ENCODE measurements at regions not wholly inside any gene's neighbourhood (a gene's known extent, or its start where the extent isn't known, plus 50 kb on each side); places are given as distances from the start of the nearest gene placed in this dataset.
A peak's percentile ranks its signal among the peaks of the same experiment; 100 is the strongest.

DNA sequence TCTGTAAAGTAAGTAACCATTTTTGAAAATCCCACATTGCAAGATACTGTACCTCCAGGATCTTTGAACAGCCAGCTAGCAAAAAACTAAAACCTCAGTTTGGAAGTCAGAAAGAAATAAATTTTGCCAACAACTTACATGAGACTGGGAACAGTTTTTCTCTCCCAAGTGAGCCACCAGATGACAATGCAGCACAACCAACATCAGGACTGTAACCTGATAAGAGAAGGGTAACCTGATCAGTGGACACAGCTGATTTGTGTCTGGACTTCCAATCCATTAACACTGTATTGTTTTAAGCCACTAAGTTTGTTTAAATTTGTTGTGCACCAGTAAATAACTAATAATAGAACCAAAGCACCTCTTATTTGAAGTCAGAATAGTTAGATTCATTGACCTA is 923.3 kb downstream of the FAT4 start:
- no peak overlapping the region for H3K4me2 ChIP-seq (ENCODE audit: extremely low read depth, insufficient read depth, low read length)
- no peak overlapping the region for H3K9ac ChIP-seq (ENCODE audit: insufficient read depth, low read length)
- no peaks in the 10 kb centered on the region for H4K20me1 ChIP-seq (ENCODE audit: control insufficient read depth, extremely low read depth, insufficient read depth, low read length)
- no peak for DNase-seq (ENCODE audit: low read depth in 2 of 2)
- H3K79me2 ChIP-seq (ENCODE audit: control insufficient read depth, insufficient read depth, low read length): no peaks in the 10 kb centered on the region
- TF ChIP-seq, protein P1, sequence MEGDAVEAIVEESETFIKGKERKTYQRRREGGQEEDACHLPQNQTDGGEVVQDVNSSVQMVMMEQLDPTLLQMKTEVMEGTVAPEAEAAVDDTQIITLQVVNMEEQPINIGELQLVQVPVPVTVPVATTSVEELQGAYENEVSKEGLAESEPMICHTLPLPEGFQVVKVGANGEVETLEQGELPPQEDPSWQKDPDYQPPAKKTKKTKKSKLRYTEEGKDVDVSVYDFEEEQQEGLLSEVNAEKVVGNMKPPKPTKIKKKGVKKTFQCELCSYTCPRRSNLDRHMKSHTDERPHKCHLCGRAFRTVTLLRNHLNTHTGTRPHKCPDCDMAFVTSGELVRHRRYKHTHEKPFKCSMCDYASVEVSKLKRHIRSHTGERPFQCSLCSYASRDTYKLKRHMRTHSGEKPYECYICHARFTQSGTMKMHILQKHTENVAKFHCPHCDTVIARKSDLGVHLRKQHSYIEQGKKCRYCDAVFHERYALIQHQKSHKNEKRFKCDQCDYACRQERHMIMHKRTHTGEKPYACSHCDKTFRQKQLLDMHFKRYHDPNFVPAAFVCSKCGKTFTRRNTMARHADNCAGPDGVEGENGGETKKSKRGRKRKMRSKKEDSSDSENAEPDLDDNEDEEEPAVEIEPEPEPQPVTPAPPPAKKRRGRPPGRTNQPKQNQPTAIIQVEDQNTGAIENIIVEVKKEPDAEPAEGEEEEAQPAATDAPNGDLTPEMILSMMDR (conservative IDR thresholded peaks at IDR 0.05 in 1 of 2, IDR thresholded peaks at IDR 0.05 in 1 of 2; ENCODE audit: low read depth in 1 of 2, low read length in 2 of 2): no peak
- no peak for TF ChIP-seq EZH2 (IDR thresholded peaks at IDR 0.05; ENCODE audit: low read length, missing control alignments)
- no peaks in the 10 kb centered on the region for H3K27me3 ChIP-seq (ENCODE audit: control insufficient read depth, insufficient read depth, low read length)
- no peaks in the 10 kb centered on the region for H3K9me3 ChIP-seq (ENCODE audit: control insufficient read depth, insufficient read depth, low read depth, low read length)
- no peak overlapping the region for H3K4me3 ChIP-seq (replicated peaks in 1 of 4; ENCODE audit: control extremely low read depth in 1 of 4, insufficient read depth in 1 of 4, low read depth in 3 of 4, low read length in 4 of 4)
- H3K36me3 ChIP-seq (ENCODE audit: control insufficient read depth, insufficient read depth, low read length): no peaks in the 10 kb centered on the region
- no peaks in the 10 kb centered on the region for H3K4me1 ChIP-seq (ENCODE audit: control insufficient read depth, extremely low read depth, insufficient read depth, low read length)
- H2AFZ ChIP-seq (ENCODE audit: low read length): no peak overlapping the region
- no peak overlapping the region for H3K27ac ChIP-seq (ENCODE audit: insufficient read depth, low read length)

DNA sequence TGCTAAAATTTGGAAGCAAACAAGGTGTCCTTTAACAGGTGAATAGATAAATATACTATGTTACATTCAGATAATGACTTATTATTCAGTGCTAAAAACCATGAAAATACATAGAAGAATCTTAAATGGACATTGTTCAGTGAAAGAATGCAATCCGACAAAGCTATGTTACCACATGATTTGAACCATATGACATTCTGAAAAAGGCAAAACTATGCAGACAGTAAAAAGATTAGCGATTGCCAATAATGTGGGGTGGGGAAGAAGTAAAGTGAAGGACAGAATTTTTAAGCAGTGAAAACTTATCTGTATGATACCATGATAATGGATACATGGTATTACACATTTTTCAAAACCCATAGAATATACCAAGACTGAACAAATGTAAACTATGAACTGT is 926.9 kb downstream of the FAT4 start:
- H3K9me3 ChIP-seq (ENCODE audit: control insufficient read depth, insufficient read depth, low read depth, low read length): no peaks in the 10 kb centered on the region
- no peaks in the 10 kb centered on the region for H3K36me3 ChIP-seq (ENCODE audit: control insufficient read depth, insufficient read depth, low read length)
- H3K4me3 ChIP-seq (replicated peaks in 1 of 4; ENCODE audit: control extremely low read depth in 1 of 4, insufficient read depth in 1 of 4, low read depth in 3 of 4, low read length in 4 of 4): no peak overlapping the region
- DNase-seq (ENCODE audit: low read depth in 2 of 2): no peak
- H3K4me1 ChIP-seq (ENCODE audit: control insufficient read depth, extremely low read depth, insufficient read depth, low read length): no peaks in the 10 kb centered on the region
- H2AFZ ChIP-seq (ENCODE audit: low read length): no peak overlapping the region
- H3K27me3 ChIP-seq (ENCODE audit: control insufficient read depth, insufficient read depth, low read length): no peaks in the 10 kb centered on the region
- no peaks in the 10 kb centered on the region for H3K79me2 ChIP-seq (ENCODE audit: control insufficient read depth, insufficient read depth, low read length)
- no peak overlapping the region for H3K4me2 ChIP-seq (ENCODE audit: extremely low read depth, insufficient read depth, low read length)
- TF ChIP-seq, protein P1 (conservative IDR thresholded peaks at IDR 0.05 in 1 of 2, IDR thresholded peaks at IDR 0.05 in 1 of 2; ENCODE audit: low read depth in 1 of 2, low read length in 2 of 2): no peak
- no peak for TF ChIP-seq EZH2 (IDR thresholded peaks at IDR 0.05; ENCODE audit: low read length, missing control alignments)
- H3K9ac ChIP-seq (ENCODE audit: insufficient read depth, low read length): no peak overlapping the region
- no peaks in the 10 kb centered on the region for H4K20me1 ChIP-seq (ENCODE audit: control insufficient read depth, extremely low read depth, insufficient read depth, low read length)
- no peak overlapping the region for H3K27ac ChIP-seq (ENCODE audit: insufficient read depth, low read length)

DNA sequence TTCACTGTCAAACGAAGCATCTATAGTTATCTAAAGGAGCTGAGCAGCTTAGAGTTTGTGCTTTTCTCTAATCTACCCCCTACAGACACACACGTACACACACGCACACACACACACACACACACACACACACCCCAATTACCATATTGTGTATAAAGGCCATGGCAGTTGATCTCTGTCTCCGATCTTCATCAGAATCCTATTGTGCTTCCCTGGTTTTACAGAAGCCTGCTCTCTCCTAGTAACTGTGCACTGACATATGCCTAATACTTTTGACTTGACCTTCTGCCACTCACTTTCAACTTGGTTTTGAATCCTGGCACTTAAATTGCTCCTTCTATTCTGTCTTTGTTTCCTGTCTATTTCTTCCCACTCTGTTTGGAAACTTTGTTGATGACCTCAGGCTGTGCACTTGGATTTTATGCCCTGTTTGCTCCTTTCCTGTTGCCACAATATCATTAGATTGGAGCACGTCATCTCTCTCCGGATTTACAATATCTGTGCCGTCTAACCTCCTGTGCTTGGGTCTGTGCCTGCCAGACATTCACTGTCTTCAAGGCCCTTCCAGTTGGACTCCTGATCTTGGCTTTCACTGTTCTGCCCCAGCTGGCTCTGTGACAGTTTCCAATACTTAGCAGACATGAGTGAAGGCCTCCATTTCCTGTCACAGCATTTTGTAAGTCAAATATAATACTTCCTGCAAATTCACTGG is 928.1 kb downstream of the FAT4 start:
- Histone ChIP-seq H3K36me3 (ENCODE audit: control insufficient read depth, insufficient read depth, low read length) (no peaks in the 10 kb centered on the region), H3K4me3 (replicated peaks in 1 of 4; ENCODE audit: control extremely low read depth in 1 of 4, insufficient read depth in 1 of 4, low read depth in 3 of 4, low read length in 4 of 4) (no peak overlapping the region), H3K9ac (ENCODE audit: insufficient read depth, low read length) (no peak overlapping the region), H3K4me2 (ENCODE audit: extremely low read depth, insufficient read depth, low read length) (no peak overlapping the region), H3K79me2 (ENCODE audit: control insufficient read depth, insufficient read depth, low read length) (no peaks in the 10 kb centered on the region), H4K20me1 (ENCODE audit: control insufficient read depth, extremely low read depth, insufficient read depth, low read length) (no peaks in the 10 kb centered on the region), H3K27ac (ENCODE audit: insufficient read depth, low read length) (no peak overlapping the region), H2AFZ (ENCODE audit: low read length) (peak overlapping the region; percentile 90), H3K4me1 (ENCODE audit: control insufficient read depth, extremely low read depth, insufficient read depth, low read length) (no peaks in the 10 kb centered on the region), H3K27me3 (ENCODE audit: control insufficient read depth, insufficient read depth, low read length) (no peaks in the 10 kb centered on the region), H3K9me3 (ENCODE audit: control insufficient read depth, insufficient read depth, low read depth, low read length) (no peaks in the 10 kb centered on the region)
- no peak for TF ChIP-seq EZH2 (IDR thresholded peaks at IDR 0.05; ENCODE audit: low read length, missing control alignments)
- TF ChIP-seq, protein P1 (conservative IDR thresholded peaks at IDR 0.05 in 1 of 2, IDR thresholded peaks at IDR 0.05 in 1 of 2; ENCODE audit: low read depth in 1 of 2, low read length in 2 of 2): no peak
- DNase-seq (ENCODE audit: low read depth in 2 of 2): no peak

Data from fibroblast of lung (primary cell).